ENCODE measurements at regions not wholly inside any gene's neighbourhood (a gene's known extent, or its start where the extent isn't known, plus 50 kb on each side); places are given as distances from the start of the nearest gene placed in this dataset.

DNA sequence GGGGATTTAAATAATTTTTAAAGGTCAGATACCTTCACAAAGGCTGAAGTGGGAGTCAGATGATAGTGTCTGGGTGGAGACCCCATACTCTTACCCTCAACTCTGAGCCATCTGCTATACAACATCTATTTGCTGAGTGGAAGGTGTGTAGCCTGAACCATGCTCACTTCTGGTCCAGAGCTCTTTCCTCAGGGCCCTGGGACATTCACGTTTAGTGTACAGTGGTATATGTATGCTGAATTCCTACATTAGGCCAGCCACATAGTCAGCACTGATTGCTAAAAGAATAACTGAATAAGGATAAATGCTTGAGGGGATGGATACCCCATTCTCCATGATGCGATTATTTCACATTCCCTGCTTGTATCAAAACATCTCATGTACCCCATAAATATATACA is 107.3 kb downstream of the KIF26A start:
- CTCF ChIA-PET: no interaction called here
- POLR2A ChIA-PET: interaction anchor here (0.6 kb wide), 1 partner anchor 388 kb away, joined by 3 read pairs; no protein-coding TSS in a partner anchor
- no peak for DNase-seq (ENCODE audit: extremely low spot score)
- no peak for TF ChIP-seq TARDBP (IDR thresholded peaks at IDR 0.05)
- TF ChIP-seq, protein P1, sequence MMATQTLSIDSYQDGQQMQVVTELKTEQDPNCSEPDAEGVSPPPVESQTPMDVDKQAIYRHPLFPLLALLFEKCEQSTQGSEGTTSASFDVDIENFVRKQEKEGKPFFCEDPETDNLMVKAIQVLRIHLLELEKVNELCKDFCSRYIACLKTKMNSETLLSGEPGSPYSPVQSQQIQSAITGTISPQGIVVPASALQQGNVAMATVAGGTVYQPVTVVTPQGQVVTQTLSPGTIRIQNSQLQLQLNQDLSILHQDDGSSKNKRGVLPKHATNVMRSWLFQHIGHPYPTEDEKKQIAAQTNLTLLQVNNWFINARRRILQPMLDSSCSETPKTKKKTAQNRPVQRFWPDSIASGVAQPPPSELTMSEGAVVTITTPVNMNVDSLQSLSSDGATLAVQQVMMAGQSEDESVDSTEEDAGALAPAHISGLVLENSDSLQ (IDR thresholded peaks at IDR 0.05): no peak
- TF ChIP-seq HDGF (IDR thresholded peaks at IDR 0.05; ENCODE audit: borderline replicate concordance): no peak
- TF ChIP-seq FOXA1 (IDR thresholded peaks at IDR 0.05): no peak
- no peak for TF ChIP-seq ELF4 (IDR thresholded peaks at IDR 0.05)
- no peak for TF ChIP-seq BHLHE40 (IDR thresholded peaks at IDR 0.05; ENCODE audit: borderline replicate concordance)
- no peak for TF ChIP-seq LEF1 (IDR thresholded peaks at IDR 0.05; ENCODE audit: borderline replicate concordance)
- TF ChIP-seq CTBP1 (IDR thresholded peaks at IDR 0.05; ENCODE audit: borderline replicate concordance): no peak
- TF ChIP-seq FOXK2 (IDR thresholded peaks at IDR 0.05): no peak

DNA sequence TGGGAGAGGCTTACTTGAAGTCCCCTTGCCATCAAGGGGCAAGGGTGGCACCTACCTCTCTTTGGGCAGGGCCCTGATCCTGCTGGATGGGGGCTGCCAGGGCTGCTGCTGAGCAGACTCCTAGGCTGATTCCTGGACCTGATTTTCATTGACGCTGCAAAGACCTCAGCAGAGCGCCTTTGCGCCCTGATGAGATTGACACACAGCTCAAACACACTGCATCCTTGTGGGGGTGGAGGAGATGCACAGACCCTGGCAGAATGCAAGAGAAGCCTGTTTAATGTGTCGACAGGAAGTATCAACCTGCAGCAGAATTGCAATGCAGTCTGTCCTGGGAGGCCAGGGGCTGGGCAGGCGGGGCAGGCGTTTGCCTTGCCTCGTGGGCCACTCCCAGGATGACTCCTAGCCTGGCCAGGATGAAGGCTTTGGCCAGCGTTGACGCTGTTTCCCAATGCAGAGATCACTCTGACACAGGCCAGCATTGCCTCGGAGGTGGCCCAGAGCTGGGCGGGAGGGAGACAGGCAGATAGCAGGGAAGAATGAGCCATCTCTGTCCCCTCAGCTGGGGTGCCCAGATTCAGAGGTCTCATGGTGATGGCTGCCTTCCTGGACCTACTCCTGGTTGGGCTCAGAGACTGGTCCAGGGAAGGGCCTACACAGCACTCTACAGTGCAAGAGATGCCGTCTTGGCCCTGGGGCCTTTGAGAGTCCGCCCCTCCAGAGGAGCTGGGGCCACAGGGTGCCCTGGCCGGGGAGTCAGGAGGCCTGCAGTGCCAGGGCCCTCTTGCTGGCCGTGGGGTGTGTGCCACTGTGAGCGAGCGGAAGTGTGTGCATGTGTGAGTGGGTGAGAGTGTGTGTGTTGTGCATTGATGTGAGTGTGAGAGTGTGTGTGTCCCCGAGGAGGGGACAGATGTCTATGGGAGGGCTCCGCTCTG is 108.3 kb downstream of the KIF26A start:
- no peak for DNase-seq (ENCODE audit: extremely low spot score)
- CTCF ChIA-PET: no interaction called here
- POLR2A ChIA-PET: no interaction called here
- TF ChIP-seq SP1 (IDR thresholded peaks at IDR 0.05): no peak
- TF ChIP-seq, protein P1 (IDR thresholded peaks at IDR 0.05): no peak
- no peak for TF ChIP-seq L3MBTL2 (conservative IDR thresholded peaks at IDR 0.05)
- no peak for TF ChIP-seq BHLHE40 (IDR thresholded peaks at IDR 0.05; ENCODE audit: borderline replicate concordance)
- no peak for TF ChIP-seq FOXK2 (IDR thresholded peaks at IDR 0.05)
- TF ChIP-seq HDGF (IDR thresholded peaks at IDR 0.05; ENCODE audit: borderline replicate concordance): no peak
- no peak for TF ChIP-seq TARDBP (IDR thresholded peaks at IDR 0.05)
- no peak for TF ChIP-seq ARNT (IDR thresholded peaks at IDR 0.05)
- no peak for TF ChIP-seq FOXA1 (IDR thresholded peaks at IDR 0.05)
- TF ChIP-seq ZNF384 (IDR thresholded peaks at IDR 0.05): no peak
- no peak for TF ChIP-seq ELF4 (IDR thresholded peaks at IDR 0.05)
- TF ChIP-seq FOXM1 (IDR thresholded peaks at IDR 0.05; ENCODE audit: borderline replicate concordance): no peak
- no peak for TF ChIP-seq CTBP1 (IDR thresholded peaks at IDR 0.05; ENCODE audit: borderline replicate concordance)
- TF ChIP-seq NFRKB (IDR thresholded peaks at IDR 0.05): no peak

DNA sequence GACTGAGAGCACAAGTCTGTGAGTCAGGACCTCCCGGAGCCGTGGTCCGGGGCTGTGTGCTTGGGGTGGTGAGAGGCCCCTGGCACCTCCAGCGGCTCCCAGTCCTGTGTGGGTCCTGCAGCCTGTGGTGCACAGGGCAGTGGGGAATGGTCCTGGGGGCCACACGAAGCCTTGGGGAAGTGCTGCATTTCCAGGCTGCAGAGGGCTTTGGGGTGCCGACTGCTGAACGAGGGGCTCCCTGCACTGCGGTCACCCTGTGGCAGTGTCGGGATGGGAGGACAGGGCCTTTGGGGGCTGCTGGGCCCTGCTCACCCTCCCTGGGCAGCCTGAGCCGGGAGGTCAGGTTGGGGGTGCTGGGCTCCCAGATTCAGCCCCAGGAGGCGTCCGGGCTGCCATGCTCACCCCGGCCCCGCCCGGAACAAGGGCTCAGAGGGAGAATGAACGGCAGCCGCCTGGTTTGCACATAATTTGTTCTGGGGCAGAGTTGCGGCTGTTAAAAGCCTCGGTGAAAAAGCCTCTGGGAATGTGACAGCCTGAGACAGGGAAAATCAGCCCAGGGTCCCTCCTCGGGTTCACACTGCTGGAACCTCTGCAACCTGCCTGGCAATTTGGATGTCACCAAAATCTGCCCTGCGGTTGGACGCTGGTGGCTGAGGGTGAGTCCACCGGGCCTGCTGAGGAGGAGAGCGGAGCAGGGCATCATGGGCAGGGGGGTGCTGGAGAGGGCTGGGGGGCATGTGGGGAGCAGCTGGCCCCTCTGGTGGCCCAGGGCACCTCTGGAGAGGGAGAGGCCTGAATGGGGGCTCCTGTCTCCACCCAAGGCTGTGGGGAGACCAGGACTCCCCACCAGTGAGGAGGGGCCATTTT is 109.2 kb downstream of the KIF26A start:
- no peak for DNase-seq (ENCODE audit: extremely low spot score)
- CTCF ChIA-PET: no interaction called here
- POLR2A ChIA-PET: no interaction called here
- TF ChIP-seq FOXA1 (IDR thresholded peaks at IDR 0.05): no peak
- no peak for TF ChIP-seq FOXK2 (IDR thresholded peaks at IDR 0.05)
- TF ChIP-seq SP1 (IDR thresholded peaks at IDR 0.05): no peak
- no peak for TF ChIP-seq ARNT (IDR thresholded peaks at IDR 0.05)
- no peak for TF ChIP-seq ELF4 (IDR thresholded peaks at IDR 0.05)
- TF ChIP-seq TARDBP (IDR thresholded peaks at IDR 0.05): no peak
- TF ChIP-seq L3MBTL2 (conservative IDR thresholded peaks at IDR 0.05): no peak
- TF ChIP-seq, protein P1 (IDR thresholded peaks at IDR 0.05): no peak
- no peak for TF ChIP-seq LEF1 (IDR thresholded peaks at IDR 0.05; ENCODE audit: borderline replicate concordance)
- no peak for TF ChIP-seq NFRKB (IDR thresholded peaks at IDR 0.05)
- no peak for TF ChIP-seq BHLHE40 (IDR thresholded peaks at IDR 0.05; ENCODE audit: borderline replicate concordance)
- TF ChIP-seq HDGF (IDR thresholded peaks at IDR 0.05; ENCODE audit: borderline replicate concordance): no peak

DNA sequence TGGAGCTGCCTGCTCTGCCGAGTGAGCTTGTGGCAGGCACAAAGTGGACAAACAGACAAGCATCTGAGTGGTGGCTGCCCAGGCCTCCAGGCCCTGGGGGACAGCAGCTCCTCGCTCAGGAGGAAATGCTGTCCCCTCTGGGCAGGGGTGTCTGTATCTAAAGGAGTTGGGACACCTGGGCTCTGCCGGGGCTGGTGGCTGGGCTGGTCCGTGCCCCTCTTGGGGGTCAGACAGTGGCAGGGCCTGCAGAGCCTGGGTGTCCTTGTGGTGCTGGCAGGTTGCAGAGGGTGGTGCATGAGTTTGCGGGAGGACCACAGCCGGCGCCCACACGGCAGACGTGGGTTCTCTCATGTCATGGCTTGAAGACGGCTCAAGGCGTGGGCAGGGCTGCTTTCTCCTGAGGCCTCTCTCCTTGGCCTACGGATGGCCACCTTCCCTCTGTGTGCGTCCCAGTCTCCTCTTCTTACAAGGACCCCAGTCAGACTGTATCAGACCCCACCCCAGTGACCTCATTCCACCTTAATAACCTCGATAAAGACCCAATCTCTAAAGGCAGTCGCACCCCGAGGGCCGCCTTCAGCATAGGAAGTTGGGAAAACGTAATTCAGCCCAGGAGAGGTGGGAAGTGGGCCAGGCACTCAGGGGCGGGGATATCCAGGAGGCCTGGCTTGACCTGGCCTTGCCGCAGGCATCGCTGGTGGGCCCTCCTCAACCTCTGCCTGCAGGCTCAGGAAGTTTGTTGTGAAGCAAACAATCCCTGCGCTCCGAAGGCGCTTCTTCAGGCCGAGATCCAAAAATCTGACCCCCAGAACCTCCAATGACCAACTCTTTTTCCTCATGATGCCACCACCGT is 110.0 kb downstream of the KIF26A start:
- CTCF ChIA-PET: no interaction called here

DNA sequence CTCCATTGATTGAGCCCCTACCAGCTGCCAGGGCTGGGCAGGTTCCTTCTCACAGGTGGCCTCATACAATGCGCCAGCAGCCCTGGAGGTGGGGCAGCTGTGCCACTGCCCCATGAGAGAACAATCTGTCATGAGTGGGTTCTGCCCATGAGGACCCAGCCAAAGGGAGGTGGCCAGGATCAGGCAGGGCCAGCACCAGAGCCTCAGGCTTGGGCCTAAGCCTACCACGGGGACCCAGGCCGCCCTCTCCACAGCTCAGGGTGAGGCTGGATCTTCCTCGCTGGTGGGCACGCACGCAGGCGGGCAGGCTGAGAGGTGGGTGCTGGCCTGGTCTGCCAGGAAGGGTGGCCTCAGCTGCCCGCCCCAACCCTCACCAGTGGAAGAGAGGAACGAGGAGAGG is 110.7 kb downstream of the KIF26A start:
- POLR2A ChIA-PET: no interaction called here

More for the DNA sequence above, 110.0 kb downstream of the KIF26A start:
- no peak for DNase-seq (ENCODE audit: extremely low spot score)
- TF ChIP-seq ZNF384 (IDR thresholded peaks at IDR 0.05): no peak
- no peak for TF ChIP-seq L3MBTL2 (conservative IDR thresholded peaks at IDR 0.05)
- no peak for TF ChIP-seq ARNT (IDR thresholded peaks at IDR 0.05)
- TF ChIP-seq BHLHE40 (IDR thresholded peaks at IDR 0.05; ENCODE audit: borderline replicate concordance): no peak
- no peak for TF ChIP-seq HDGF (IDR thresholded peaks at IDR 0.05; ENCODE audit: borderline replicate concordance)
- TF ChIP-seq FOXA1 (IDR thresholded peaks at IDR 0.05): no peak
- TF ChIP-seq SP1 (IDR thresholded peaks at IDR 0.05): no peak
- POLR2A ChIA-PET: no interaction called here

More for the DNA sequence above, 110.7 kb downstream of the KIF26A start:
- DNase-seq (ENCODE audit: extremely low spot score): no peak
- TF ChIP-seq FOXM1 (IDR thresholded peaks at IDR 0.05; ENCODE audit: borderline replicate concordance) (no peak), FOXK2 (IDR thresholded peaks at IDR 0.05) (no peak), FOXA1 (IDR thresholded peaks at IDR 0.05) (no peak), LEF1 (IDR thresholded peaks at IDR 0.05; ENCODE audit: borderline replicate concordance) (no peak), HDGF (IDR thresholded peaks at IDR 0.05; ENCODE audit: borderline replicate concordance) (no peak), BHLHE40 (IDR thresholded peaks at IDR 0.05; ENCODE audit: borderline replicate concordance) (no peak), SP1 (IDR thresholded peaks at IDR 0.05) (no peak), ZNF384 (IDR thresholded peaks at IDR 0.05) (no peak), L3MBTL2 (conservative IDR thresholded peaks at IDR 0.05) (no peak), NFRKB (IDR thresholded peaks at IDR 0.05) (no peak), ELF4 (IDR thresholded peaks at IDR 0.05) (no peak), ARNT (IDR thresholded peaks at IDR 0.05) (no peak), SUZ12 (IDR thresholded peaks at IDR 0.05) (no peak), CTBP1 (IDR thresholded peaks at IDR 0.05; ENCODE audit: borderline replicate concordance) (no peak), TARDBP (IDR thresholded peaks at IDR 0.05) (no peak)
- TF ChIP-seq, protein P1 (IDR thresholded peaks at IDR 0.05): no peak
- CTCF ChIA-PET: no interaction called here

All from HEK293T (cell line).